HCEC 1CT (cell line): ENCODE measurements at regions not wholly inside any gene's neighbourhood (a gene's known extent, or its start where the extent isn't known, plus 50 kb on each side); places are given as distances from the start of the nearest gene placed in this dataset.

Source experiments
- DNase-seq: peaks from one replicate; pipeline ENCODE4 v3.0.0-alpha.2; 2017

DNA sequence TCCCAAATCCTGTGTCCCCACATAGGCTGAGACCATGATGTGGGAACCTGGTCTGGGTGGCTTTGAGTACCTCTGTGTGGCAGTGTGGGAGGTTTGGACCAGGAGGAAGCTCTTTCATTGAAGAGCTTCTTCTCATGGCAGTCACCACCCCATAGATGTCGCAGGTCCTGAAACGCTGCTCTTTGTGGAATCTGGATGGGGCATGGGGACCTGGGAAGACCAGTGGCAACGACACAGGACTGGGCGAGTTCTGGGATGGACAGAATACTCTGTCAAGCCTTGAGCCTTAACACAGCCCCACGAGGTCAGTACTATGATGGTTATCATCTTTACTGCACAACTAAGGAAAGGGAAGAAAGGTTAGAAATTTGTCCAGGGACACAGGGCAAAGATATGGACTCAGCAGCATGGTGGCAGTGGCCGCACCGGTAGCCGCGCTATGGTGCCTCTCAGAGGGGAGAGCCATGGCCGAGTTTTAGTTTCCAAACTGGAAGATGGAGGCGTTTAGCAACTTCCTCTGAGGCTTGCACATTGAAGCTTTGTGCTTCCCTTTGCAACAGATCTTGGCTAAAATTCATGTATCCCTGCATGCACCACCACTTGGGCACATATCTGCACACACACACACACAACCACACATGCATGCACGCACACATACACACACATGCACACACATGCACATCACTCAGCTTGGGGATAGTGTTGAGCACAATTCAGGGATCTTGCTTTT is 117.7 kb upstream of the C1orf174 start:
- no peak for DNase-seq

DNA sequence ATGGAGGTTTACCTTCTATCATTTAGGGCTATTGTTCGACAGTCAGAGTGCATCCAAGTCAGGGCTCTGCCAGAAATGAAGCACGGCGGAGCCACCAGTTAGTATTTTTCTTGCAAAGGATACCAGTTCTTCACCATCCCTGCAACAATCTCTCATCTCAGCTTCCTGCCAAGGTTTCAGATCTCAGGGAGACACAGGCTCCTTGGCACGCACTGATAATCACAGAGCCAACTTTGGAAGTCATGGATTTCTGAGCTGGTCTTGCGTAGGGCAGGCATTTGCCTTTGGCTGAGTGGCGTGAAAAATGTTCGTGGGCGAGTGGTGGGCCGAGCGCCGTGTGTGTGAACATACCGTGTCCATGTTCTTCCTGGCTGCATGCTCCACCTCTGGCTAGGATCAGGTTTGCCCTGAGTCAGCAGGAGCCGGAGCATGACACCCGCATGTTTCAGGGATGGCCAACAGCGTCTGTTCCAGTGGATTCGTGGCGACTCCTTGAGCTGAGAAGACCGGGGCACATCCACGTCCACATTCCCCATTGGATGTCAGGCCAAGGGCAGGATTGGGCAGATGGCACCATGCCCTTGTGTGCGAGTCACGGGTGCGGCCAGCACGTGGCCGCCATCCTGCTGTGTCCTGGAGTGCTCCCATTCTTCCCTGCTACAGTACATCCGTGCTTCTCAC is 118.5 kb upstream of the C1orf174 start:
- DNase-seq = no peak

DNA sequence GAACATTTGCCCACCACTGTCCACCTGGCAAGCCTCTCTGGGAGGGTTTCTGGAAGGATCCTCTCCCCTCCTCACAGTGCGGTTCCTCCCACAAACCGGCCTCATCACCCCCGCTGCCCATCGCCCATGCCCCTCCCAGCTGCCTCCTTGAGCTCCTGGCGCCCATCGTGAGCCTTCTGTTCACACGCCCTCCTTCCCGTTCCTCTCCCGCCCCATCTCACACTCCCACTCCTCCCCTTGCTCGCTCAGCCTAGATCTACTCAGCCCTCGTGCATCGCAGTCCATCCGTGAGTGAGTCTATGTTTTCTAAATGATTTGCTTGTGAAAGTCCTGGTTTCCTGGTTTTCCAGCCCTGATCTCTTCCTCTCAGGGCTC is 119.1 kb upstream of the C1orf174 start:
- DNase-seq = no peak

DNA sequence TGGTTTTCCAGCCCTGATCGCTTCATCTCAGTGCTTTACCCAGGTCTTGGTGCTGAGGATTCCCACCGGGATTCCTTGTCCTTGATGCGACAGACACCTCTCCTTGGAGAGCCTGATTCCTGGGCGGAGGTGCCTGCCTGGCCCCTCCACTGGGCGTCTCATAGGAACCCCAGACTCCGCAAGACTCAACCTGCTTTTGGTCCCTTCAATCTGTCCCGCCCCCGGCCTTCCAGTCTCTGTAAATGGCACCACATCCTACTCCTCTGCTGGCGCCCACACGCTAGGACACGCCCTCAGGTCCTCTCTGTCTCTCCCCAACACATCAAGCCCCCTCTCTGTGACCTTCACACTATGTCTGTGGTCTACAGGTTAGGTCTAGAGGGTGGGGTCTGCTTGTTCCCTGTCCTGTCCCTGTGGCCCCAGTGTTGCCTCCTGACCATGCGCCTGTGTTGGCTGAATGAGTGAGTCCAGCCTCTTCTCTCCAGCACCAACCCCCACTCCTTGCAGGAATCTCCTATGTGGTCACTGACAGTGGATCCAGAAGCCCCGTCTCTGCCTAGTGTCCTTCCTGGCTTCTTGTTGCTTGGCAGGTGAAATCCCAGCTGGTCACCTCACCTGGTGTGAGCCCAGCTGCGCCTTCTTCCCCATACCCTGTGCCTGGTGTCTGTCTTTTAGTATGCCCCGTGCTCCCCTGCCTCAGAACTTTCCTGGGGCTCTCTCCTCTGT is 119.7 kb upstream of the C1orf174 start:
- DNase-seq = no peak

DNA sequence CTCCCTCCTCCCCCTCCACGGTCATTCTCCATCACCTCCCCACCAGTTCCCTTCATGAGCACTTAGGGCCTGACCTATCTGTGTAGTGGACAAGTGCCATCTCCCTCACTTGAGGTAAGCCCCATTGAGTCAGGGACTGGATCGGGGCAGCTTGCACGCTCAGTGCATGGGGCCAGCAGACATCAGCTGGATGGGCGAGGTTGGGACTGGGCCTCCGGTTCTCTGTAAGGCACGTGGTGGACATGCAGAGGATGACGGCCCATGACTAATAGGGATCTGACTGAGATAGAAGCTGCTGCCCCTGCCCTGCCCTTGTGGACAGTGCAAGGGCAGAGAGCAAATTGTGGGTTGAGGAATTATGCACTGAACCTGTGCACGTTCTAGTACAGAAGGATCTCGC is 120.4 kb upstream of the C1orf174 start:
- no peak for DNase-seq

DNA sequence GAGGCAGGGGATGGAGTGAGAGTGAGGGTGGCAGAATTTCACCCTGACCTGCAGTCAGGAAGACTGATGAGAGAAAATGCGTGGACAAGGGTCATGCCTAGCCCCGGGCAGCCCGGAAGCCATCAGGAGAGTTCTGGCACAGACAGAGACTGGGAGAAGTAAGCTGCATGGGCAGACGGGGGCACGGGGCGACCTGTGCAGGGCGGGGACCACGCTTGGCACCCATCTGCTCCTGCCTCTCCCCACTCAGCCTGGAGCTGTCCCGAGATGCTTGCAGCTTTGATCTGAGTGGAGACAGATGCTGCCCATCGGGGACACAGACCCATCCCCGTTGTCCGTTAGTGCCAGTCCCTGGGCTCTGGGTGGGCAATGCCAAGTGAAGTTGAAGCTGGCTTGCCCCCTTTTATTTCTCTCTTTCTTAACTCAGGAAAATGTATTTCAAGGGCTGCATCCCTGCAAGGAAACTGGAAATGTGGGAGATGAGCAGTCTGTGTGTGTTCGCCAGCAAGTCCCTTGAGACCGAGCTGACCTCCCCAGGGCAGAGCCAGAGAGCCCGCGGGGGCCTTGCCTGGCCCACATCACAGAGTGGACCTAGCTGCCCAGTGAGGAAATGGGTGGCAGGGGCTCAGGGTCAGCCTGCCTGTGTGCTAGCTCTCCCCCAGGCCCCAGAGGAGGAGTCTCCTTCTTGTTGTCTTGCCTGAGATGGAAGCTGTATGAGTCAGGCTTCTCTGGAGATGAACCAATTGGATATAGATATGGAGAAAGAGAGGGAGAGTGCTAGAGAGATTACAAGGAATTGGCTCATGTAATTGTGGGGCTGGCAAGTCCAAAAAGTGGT is 121.3 kb upstream of the C1orf174 start:
- DNase-seq = no peak

DNA sequence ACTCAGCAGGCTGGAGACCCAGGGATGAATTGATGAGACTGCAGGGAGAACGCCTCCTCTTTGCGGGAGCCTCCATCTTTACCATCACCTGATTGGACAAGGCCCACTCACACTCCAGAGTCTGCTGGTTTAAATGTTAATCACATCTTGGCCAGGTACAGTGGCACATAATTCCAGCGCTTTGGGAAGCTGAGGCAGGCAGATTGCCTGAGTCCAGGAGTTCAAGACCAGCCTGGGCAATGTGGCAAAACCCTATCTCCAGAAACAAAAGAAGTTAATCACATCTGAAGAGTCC is 121.8 kb upstream of the C1orf174 start:
- DNase-seq = no peak

DNA sequence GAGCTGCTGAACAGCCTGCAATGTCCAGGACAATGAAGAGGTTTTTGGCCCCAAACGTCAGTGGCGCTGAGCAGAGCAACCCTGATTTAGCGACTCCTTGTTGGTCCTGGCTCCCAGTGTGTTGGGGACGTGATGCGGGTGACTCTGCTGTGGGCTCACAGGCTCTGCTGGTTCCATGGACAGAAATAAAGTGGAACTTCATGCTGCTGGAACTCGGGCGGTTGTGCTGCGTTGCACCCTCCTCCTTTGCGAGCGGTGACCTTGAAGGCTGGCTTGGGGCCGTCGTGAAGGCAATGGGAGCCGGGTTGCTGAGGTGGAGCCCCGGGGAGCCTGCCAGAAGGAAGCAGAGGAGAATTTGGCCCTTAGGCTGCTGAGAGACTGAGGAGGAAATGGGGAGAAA is 122.6 kb upstream of the C1orf174 start:
- DNase-seq = no peak

DNA sequence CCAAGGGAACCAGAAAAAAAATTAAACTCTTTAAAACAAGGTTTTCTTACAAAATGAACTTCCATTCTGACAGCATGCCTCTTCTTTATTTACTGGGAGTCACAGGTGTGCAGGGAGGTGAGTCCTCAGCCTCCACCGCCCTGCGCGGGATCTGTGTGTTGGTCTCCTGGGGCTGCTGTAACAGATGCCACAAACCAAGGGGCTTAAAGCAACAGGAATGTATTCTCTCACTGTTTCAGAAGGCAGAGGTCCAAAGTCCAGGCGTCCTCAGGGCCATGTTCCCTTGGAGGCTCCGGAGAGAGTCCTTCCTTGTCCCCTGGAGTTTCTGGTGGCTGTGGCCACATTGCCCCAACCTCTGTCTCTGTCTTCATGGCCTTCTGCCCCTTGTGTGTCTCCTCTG is 123.6 kb upstream of the C1orf174 start:
- DNase-seq = no peak

DNA sequence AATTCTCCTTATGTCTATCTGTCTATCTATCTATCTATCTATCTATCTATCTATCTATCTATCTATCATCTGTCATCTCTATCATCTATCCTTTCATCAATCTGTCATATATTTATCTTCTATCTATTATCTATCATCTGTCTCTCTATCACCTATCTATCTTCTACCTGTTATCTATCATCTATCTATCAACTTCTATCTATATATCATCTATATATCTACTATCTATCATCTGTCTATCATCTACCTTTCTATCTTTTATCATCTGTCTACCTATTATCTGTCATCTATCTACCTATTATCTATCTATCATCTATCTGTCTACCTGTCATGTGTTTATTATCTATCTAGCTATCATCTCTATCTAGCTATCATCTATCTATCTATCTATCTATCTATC is 124.7 kb upstream of the C1orf174 start:
- DNase-seq = no peak

DNA sequence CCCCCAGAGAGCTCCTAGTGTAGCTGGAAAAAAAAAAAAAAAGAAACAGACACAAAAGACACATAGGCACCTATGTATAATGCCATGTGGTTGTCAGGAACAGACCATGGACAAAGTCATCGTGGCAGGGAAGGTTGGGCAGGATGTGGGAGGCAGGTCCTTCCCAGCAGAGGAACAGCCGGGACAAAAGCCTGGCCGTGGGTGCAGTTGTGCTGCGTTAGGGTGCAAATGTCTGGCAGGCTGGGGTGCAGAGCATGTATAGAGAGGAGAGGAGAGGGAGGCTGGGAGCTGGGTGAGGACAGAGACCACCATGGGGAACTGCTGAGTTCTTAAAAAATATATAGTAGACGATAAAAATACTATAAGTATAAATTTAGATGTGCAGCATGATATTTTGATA is 125.7 kb upstream of the C1orf174 start:
- DNase-seq = no peak

DNA sequence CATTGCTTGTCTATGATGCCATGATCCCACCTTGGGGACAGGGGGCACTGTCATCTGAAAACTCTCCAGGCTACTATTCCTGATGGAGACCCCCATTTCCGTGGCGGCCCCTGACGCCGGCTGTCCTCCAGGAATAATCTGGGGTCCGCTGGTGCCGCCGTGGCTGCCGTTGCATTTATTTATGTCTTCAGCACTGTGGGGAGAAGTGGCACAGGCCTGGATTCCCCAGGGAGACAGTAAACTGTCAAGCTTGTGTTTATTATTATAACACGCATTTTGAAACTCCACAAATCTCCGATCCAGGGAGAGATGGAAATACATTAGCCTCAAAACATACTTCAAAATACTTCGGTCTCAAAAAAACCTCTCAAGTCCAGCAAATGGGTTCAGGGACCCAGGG is 126.9 kb upstream of the C1orf174 start:
- no peak for DNase-seq

DNA sequence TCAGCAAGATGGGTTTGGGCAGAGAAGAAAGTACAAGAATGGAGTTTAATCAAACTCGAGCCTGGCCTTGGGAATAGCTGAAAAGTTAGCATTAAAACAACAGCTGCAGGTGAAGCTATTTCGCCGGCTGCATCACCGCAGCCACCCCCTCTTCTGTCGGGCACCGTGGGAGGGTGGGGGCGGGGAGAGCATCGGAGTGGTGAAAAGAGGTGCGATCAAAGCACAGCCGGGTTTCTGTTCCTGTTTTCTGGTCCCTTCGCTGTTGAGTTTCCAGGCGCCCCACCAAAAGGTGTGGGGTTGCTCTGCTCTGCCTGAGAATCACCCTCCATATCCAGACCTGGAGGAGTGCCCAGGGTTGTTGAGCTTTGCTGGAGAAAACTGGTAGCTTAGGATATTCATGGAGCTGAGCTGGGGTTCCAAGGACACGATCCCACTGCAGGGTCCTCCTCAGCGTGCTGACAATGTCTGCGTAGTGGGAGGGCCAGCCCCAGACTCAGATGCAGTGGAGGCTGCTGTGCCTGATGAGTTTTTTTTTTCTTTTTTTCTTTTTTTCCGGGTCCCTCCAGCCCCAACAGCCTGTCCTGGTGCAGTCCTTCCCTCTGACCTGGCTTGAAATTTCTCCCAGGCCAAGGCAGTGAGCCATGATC is 127.5 kb upstream of the C1orf174 start:
- no peak for DNase-seq

DNA sequence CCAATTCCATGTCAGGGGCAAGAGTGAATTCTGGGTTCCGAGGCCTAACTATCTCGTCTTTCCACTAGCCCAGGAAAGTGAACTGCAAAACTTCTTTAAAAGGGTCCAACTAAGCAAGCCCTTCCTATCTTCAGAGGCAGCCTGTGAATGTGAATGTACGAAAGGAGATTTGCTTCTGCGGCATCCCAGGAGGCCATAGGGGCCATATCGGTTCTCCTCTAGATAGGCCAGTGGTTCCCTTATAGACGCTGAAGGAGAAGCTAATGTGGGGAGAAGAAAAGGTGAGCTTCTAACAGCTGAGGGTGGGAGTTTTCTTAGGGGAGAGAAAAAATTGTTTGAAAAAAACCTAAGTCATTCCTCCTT is 128.0 kb upstream of the C1orf174 start:
- DNase-seq = no peak

DNA sequence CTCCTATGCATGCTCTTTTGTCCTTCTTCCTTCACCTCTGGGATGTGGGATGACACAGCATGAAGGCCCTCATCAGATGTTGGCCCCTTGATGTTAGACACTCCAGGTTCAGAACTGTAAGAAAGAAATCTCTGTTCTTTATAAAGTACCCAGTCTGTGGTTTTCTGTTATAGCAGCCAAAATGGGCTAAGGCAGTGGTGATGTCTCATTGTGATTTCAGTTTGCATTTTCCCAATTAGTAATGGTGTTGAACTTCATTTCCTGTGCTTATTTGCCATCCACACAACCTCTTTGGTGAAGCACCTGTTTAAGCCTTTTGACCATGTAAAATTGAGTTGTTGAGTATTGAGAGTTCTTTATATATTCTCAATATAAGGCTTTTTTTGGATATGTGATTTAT is 129.3 kb upstream of the C1orf174 start:
- DNase-seq = no peak

DNA sequence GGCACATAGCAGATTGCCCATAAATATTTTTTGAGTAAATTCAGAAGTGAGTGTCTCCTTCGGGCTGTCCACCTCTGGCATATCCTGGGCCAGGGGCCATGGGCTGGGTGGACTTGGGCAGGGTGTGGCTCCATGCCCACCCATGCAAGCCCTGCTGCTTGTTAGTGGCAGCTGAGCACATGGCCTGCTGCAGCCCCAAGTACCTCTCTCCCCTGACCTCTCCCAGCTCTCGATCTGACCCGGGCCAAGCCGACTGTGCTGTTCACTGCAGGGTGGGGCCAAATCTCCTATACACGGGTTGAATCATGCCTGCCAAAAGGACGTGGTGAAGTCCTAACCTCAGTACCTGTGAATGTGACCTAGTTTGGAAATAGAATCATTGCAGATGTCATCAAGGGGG is 132.5 kb upstream of the C1orf174 start:
- DNase-seq = no peak

DNA sequence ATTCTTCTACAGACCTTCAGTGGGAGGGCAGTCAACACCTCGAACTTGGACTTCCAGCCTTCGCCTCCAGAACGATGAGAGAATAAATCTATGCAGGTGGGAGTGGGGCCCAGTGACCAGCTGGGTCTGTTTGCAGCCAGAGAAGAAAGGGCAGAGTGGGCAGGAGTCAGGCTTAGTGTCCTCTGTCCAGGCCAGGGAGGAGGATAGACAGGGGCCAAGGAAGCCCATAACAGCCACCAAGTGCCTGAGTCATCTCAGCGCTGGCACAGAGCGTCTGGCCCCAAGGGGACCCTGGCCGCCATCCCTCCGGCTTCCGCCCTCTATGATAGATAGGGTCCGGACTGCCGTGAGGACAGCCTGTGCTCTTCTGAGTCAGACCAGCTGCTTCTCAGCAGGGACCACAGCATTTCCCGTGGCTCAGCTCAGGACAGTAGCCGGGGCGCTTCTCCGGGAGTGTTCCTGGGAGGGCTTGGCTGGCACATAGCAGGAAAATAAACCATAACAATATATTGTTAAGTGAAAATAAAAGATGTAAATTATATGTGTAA is 133.1 kb upstream of the C1orf174 start:
- DNase-seq = no peak

DNA sequence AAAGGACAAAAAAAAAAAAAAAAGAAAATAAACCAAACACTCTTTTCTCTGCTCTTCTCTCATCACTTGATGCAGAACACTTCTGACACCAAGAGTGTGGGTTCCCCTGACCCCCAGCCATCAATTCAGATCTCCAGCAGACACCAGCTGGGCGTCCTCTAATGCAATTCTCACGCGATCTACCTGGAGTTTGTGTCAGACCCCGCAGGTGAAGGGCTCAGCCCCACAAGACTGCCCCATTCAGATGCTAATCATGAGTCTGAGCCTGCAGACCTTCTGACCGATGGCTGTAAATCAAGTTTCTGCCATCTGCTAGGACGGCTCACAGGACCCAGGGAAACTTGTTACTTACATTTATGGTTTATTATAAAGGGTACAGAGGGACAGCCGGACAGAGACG is 133.6 kb upstream of the C1orf174 start:
- DNase-seq = no peak

DNA sequence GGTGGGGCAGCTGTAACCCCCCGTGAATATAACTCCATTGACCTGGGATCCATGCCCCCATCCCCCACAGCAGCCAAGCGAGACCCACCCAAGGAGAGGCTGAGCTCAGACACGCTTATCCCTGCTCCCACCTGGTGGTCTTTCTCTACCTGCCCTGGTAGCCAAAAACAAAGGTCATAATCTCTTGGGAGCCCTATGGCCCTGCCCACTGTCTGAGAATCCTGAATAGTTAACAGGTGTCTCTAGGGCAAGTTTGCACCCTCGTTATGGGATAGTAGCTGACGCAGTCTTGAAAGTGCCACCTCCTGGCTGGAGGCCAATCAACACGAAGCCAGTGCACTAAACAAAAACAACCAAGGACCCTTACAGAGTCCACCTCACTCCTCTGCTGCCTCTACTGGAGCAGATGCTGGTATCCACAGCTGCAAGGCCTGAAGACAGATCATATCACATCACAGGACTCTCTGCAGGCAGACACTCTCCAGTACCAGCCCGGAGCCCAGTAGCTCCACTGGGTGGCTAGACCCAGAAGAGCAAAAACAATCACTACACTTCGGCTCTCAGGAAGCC is 134.3 kb upstream of the C1orf174 start:
- no peak for DNase-seq

DNA sequence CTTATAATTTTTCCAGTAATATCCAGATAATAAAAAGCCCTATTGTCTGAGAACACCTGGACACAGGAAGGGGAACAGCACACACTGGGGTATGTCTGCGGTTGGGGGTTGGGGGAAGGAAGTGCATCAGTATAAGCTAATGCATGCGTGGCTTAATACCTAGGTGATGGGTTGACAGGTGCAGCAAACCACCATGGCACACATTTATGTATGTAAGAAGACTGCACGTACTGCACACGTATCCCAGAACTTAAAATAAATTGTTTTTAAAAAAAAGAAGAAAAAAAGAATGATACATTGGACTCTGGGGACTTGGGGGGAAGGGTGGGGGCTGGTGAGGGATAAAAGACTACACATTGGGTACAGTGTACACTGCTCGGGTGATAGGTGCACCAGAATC is 144.9 kb upstream of the C1orf174 start:
- DNase-seq = no peak

DNA sequence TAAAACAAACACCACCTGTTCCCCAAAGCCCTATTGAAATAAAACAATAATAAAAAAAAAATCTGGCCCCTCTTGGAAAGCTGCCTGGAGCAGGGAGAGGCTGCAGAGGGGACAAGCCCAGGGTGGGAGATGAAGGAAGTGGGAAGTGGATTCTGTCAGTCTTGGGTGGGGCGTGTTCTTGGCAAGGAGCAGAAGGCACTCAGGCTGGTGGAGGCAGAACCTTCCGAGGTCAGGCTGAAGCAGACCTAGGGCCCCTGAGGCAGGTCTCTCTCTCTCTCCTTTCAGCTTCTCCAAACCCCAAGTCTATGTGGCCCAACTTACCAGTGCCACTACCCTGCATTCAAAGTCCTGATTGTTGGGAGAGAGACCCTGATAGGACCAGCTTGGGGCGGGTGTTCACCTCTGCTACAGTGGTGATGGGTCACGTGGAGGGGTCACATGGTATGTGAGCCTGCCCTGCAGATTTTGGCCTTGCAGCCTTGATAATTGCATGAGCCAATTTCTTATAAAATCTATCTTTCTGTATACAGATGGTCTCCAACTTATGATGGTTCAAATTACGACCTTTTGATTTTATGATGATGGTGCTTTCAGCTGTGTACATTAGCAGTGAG is 145.4 kb upstream of the C1orf174 start:
- DNase-seq = no peak

DNA sequence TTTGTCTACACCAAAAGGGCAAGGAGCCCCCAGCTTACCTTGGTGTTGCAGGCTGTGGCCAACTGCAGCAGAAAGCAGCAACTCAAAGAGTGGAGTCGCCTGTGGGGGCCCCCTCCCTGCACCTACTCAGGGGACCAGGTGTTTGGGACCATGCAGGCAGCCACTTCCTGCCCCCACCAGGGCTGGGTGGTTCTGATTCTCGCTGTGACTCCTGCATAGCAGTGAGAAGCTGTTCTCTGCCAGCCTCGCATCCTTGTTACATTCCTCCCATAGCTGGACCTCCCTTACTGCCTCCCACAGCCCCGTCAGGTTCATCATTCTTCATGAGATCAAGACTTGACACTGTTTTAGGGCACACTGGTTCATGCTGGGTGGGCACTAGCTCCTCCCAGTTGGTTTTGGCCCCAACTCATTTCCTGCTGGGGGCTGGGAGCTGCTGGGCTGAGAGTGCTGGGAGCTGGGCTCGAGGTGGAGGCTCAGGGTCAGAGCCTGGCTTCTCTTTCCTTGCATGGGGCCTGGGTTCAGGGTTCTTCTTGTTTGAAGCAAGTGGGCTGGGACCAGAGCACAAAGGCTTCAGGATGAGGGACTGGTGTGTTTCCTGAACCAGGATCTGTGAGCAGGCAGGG is 146.9 kb upstream of the C1orf174 start:
- DNase-seq = no peak
